ENCODE measurements at regions not wholly inside any gene's neighbourhood (a gene's known extent, or its start where the extent isn't known, plus 50 kb on each side); places are given as distances from the start of the nearest gene placed in this dataset.
"Not testable (repeated sequence)": the region's sequence is repeated elsewhere in the genome, so short reads cannot be mapped to it uniquely, and the experiment has no call there.

GRCh38 chr15:20363591-20363990 is 178.0 kb downstream of the GOLGA6L6 start:
- TF ChIP-seq CTCF (IDR thresholded peaks at IDR 0.05; ENCODE audit: low read length); EZH2 (IDR thresholded peaks at IDR 0.05; ENCODE audit: borderline replicate concordance, low read length): not testable (repeated sequence)
